Cerebellar nuclear complex (tissue), 1 donor: ENCODE measurements at regions not wholly inside any gene's neighbourhood (a gene's known extent, or its start where the extent isn't known, plus 50 kb on each side); places are given as distances from the start of the nearest gene placed in this dataset.
"Not testable (repeated sequence)": the region's sequence is repeated elsewhere in the genome, so short reads cannot be mapped to it uniquely, and the experiment has no call there.

Experiments
- DNase-seq, 2 experiments: peaks; one replicate each; lab custom pipeline; 2025; lab: John Stamatoyannopoulos, UW

DNA sequence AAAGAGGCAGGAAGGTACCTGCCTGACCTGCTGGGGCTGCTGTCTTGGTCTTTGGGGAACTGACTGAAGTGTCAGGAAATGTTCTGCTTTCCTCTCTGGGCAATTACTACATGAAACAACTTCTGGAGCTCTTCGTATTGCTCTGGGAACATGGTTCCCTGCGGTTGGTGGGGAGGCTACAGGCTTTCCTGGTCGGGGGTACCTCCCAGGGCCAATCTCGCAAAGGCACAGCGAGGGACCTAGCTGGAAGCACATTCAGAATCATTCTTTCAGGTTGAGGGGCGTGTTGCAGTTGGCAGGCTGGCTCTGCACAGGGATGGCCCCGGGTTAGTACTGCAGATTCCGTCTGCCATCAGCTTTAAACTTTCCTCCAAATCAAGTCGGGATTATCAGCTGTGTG is 88.9 kb upstream of the RANBP3L start:
- no peak for DNase-seq

- peak in 1 of 2 experiments; percentile 52 for DNase-seq
Measured at GRCh38 chr5:36392186-36392585, 90.5 kb upstream of the RANBP3L start.

- DNase-seq = no peak
Measured at GRCh38 chr5:36392818-36393217, 91.1 kb upstream of the RANBP3L start.

DNA sequence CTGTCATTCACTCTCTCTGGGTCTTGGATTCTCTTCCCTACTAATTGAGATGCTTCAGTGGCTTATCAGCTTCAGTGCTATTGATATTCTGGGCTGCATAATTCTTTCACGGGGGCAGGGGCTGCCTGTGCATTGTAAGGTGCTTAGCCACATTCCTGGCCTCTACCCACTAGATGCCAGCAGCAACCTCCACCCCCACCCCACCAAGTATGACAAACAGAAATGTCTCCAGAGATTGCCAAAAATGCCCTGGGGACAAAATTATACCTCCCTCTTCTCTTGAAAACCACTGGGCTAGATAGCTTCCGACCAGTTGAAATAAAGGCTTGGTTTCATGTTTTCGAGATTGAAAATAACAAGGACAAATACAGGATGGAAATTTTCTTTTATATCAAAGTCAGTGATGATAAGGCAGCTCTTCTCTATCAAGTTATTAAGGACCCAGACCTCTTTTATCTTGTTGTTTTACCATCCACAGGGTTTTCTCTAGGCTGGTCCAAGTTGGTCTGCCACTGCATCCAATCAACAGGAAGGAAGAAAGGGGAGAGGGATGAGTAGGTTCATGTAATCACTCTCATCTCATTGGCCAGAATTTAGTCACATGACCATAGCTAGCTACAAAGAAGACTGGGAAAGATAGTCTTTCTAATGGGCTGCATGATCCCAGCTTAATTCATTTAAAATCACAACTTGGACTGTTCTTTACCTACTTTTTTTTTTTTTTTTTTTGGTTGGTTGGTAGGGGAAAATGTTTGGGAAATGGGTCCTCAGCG is 92.1 kb upstream of the RANBP3L start:
- DNase-seq = no peak

DNA sequence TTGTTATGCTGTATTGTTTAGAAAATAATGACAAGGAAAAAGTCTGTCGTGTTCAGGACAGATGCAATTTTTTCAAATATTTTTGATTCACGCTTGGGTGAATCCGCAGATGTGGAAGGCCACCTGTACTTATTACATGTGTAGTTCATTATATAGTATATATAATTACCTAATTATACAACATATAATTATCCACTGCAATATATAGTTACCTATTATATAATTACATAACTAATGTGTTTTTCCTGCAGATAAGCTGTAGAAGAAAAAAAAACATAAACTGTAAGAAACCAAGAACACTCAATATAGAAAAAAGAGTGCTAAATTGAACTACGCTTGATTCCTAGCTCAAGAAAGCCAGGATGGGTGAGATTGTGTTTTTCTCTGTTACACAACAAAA is 93.6 kb upstream of the RANBP3L start:
- DNase-seq = no peak

DNA sequence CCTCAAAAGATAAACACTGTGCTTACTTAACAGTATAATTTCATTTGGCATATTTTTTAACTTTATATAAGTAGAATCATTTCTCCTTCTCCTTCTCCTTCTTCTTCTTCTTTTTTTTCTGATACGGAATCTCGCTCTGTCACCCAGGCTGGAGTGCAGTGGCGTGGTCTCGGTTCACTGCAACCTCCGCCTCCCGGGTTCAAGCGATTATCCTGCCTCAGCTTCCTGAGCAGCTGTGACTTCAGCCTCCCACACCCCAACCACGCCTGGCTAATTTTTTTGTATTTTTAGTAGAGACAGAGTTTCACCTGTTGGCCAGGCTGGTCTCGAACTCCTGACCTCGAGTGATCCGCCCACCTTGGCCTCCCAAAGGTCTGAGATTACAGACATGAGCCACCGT is 94.2 kb upstream of the RANBP3L start:
- not testable (repeated sequence) for DNase-seq

- no peak for DNase-seq
Measured at GRCh38 chr5:36396640-36397039, 94.9 kb upstream of the RANBP3L start.

DNA sequence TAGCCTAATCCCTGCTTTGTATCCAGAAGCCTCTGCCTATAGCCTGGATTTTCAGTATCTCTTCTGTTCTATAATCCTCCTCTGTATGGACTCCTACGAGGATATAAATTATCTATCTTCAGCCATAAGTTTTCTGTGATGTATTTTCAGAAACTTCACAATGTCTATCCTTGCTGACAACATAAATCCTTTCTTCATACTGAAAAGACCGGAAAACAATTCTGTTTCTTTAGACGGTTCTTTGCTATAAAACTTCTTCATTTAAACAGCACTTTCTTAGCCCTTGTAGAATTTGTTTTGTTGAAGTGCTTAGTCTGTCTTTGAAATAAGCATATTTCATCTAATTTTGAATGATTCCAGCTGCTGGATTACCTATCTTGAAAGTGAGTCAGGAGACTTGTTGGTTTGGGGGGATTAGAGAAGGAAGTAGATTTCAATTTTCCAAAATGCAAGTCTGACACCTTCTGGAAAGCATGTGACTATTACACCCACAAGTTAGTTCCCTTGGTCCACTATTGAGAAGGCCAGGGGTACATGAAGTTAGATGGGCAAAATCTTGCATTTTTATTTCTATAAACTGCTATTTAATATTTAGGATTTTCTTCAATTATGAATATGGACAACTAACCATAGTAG is 96.3 kb upstream of the RANBP3L start:
- no peak for DNase-seq

DNA sequence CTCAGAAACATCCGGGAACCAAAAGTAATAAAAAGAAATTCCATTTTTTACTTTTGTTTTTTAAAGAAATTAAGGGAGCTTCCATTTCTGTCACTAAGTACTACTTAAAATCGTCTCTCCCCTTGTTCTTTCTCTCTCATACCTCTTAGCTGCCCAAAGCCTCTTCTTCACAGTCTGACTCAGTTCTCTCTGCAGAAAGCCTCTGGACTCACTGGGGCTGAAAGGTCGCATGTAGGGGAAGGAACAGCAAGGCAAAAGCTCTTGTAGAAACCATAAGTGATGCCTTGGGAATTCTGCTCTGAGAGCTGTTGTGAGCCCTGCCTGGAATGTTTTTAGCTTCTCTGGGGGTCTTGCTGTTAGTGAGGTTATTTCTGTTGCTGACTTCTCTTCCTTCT is 100.8 kb upstream of the RANBP3L start:
- no peak for DNase-seq

DNA sequence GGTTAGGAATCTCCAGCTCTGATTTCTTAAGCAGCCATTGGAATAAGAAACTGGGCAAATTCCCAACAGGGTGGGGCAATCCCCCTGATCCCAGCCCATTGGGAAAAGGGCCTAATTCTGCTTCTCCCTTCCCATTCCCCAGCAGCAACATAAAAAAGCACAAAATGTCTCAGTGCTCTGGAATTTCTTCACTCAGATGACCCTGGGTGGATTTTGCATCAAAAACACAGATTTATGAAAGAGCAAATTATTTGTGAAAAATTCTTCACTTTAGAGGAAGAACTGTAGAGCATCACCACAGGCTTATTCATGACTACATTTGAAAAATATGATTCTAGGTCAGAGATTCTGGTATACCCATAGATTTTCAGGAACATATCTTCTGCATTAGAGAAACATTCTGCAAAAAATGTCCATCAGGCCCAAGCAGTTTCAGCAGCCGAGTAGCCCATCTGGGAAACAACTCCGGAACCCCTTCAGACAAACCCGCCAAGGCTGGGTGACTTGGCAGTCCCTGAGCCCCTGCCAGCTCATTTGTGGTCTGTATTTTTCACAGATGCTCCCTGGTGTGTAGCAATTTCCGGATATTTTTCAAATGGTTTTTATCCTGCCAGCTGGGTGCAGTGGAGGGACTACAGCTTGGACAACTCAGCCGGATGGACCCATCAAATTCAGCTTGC is 102.1 kb upstream of the RANBP3L start:
- DNase-seq = peak in 1 of 2 experiments; percentile 31

- DNase-seq = no peak
Measured at GRCh38 chr5:36406023-36406422, 104.3 kb upstream of the RANBP3L start.

DNA sequence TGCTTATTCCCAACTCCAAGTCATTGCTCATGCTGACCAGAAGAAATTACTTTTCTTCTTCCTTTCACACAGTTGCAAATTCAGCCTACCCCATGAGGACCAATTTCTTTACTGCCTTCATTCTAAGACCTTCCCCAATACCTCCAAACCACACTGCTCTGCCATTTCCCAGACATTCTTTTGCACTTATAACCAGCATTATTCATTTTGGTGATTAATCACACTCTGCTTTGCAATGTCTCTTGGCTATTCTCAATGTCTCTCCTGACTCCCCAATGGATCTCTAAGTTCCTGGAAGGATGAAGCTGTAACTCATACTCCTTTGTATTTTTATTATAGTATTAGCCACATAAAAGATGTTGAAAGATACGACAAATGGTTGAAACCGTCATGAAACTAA is 105.7 kb upstream of the RANBP3L start:
- no peak for DNase-seq

GRCh38 chr5:36409711-36410110 is 108.0 kb upstream of the RANBP3L start:
- DNase-seq = not testable (repeated sequence)

DNA sequence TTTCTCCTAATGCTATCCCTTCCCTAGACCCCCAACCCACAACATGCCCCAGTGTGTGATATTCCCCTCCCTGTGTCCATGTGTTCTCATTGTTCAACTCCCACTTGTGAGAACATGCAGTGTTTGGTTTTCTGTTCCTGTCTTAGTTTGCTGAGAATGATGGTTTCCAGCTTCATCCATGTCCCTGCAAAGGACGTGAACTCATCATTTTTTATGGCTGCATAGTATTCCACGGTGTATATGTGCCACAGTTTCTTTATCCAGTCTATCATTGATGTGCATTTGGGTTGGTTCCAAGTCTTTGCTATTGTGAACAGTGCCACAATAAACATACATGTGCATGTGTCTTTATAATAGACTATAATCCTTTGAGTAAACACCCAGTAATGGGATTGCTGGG is 109.0 kb upstream of the RANBP3L start:
- DNase-seq = not testable (repeated sequence)

DNA sequence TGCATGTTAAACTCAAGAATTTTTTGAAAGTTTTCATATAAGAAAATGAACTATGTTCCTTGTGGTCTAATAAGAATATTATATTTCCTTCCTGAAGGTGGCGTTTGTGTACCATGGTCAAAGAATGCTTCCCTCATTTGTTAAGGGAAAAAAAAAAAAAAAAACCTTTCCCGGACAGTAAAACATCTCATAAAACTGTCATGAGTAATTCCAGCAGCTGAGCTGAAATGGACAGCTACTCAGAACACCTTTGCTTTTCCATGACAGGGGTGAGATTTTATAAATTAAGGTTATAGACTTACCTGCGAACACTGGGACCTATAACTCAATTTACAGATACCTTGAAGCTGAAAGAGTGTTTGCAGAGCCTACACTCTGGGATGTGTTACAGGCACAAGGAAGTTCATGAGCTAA is 113.2 kb upstream of the RANBP3L start:
- no peak for DNase-seq

DNA sequence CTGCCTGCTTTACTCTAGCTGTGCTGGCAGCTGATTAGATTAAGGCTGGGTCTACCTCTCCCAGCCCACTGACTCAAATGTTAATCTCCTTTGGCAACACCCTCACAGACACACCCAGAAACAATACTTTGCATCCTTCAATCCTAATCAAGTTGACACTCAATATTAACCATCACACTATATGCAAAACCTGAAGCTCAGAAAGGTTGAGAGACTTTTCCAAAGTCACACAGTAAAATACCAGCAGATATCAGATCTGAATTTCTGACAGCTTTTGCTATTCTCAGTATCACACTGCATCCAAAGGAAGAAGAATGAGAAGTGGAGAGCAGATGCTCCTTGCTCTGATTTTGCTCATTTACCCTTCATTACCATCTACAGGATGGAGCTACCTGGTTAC is 114.9 kb upstream of the RANBP3L start:
- DNase-seq = no peak

DNA sequence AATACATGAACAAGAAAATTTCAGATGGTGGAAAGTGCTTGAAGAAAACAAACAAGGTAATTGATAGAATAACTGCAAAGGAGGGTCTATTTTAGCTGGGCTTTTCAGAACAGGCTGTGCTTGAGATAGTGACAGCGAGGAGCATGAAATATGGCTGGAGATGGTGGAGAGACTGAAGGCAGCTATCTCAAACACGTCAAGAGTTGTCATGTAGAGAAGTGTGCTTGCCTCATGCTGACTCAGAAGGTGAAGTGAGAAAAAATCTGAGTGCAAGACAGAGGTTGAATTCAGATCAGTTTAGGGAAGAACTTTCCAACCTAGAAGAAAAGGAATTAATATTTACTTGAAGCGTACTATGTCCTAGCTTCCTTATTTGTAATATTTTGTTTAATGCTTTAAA is 115.5 kb upstream of the RANBP3L start:
- DNase-seq = no peak

DNA sequence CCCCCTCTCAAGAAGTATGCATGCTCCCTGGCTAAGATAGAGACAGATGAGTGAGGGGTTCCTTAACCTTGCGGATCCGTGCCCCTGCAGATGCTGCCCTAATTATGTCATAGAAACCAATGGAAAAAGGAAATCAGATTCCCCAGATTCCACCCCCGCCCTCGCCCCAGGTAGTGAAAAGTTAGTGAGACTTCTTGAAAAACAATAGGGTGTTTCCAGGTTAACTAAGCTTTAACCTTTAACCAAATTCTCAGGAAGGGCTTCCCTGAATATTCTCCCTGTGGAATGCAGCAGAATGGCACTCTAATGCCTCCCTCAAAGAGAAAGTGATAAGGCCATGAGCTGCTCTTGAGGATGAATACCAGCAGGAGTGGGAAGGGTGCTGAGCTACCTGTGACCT is 116.0 kb upstream of the RANBP3L start:
- no peak for DNase-seq

GRCh38 chr5:36418152-36418979 is 116.7 kb upstream of the RANBP3L start:
- no peak for DNase-seq

DNA sequence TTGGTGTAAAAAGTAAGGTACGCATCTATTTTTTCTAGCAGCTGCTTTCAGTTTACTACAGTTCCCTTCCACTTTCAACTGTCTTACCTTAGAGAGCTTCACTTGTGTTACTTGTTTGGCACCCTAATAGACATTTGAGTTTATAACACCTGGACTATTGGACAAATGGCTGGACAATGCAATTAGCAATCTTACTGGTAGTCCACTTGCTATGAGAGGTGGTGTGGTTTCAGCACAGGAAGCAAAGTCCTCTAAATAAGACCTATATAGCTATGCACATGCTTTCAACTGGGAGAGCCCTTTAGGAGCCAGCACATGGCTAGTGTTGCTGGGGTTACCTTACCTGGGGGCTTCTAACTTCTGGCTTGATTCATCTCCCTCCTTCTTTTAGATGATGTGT is 119.6 kb upstream of the RANBP3L start:
- no peak for DNase-seq

DNA sequence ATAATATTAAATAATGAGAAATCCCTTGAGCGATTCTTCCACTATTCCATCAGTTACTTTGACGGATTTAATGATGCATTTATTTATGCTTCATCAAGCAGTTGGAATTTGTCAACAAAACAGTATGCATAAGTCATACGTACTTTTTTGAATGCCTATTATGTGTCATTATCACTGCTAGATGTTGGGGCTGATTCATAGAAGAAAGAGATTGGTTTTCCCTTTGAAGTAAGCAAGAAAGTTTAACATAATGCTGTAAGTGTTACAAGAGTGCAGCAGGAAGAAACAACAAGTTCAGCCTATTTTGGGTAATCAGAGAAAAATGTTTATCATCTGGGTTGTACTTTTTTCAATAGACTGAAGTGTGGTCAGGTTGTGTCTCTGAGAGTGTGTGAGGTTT is 121.2 kb upstream of the RANBP3L start:
- no peak for DNase-seq

- no peak for DNase-seq
Measured at GRCh38 chr5:36423578-36424307, 122.0 kb upstream of the RANBP3L start.
